CD4-positive, alpha-beta T cell treated with Interleukin-15 for 1 hour (primary cell): ENCODE measurements at regions not wholly inside any gene's neighbourhood (a gene's known extent, or its start where the extent isn't known, plus 50 kb on each side); places are given as distances from the start of the nearest gene placed in this dataset.

Source experiments
- DNase-seq: peaks from one replicate; pipeline ENCODE4 v3.0.0-alpha.2; 2020

DNA sequence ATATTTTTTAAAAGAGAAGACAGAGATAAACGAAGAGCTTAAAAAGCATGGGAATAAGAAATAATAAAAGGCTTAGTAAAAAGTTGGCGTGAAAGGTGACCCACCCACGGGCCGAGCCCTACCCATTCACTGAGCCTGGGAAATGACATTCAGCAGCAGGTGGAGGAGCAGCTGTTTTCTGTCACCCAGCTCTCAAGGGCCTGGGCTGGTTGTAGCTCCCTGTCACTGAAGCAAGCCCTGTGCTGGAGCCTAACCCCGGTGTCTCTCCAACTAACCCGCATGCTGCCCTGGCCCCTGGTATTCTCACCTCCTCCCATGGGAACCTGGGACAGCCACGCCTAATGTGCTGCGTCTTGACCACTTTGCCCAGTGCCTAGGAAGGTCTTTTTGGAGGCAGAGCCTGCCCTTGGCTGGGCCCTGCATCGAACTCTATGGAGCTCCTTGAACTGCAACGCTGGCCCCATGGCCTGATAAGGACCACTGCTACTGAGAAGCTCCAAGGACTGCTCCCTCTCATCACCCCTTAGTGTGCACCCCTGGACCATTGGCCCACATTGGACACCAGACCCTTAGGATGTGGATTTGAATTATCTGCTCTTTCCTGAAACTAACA lies 68.8 kb upstream of the IYD start:
- DNase-seq, result no peak

DNA sequence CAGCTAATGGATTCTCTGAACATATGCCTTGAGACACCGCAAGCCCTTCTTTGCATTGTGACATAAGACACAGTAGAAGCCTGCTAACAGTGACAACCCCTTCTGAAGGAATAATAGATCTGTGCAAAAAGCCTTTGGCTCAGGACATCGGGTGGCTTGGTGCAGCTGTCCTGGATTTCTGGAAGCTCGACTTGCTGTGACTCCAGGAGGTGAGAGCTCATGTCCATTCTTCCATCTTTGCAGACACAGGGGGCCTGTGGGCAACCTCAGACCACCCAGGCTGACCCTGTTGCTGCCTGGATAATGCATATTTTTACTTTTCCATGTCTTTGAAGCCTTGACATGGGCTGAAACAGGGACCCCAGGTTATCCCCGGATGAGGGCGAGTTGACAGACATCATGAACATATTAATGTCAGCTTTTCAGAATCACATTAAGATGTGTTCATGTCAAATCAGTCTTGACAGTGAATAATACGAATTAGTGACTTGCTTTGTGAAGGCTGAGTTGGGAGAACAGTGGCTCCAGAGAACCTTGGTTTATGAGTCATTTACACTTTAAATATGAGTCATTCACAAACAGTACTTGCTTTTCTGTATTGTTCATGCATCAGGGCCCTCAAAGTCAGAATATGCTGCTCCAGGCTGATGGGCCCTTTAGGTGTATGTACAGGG lies 66.8 kb upstream of the IYD start:
- no peak for DNase-seq

DNA sequence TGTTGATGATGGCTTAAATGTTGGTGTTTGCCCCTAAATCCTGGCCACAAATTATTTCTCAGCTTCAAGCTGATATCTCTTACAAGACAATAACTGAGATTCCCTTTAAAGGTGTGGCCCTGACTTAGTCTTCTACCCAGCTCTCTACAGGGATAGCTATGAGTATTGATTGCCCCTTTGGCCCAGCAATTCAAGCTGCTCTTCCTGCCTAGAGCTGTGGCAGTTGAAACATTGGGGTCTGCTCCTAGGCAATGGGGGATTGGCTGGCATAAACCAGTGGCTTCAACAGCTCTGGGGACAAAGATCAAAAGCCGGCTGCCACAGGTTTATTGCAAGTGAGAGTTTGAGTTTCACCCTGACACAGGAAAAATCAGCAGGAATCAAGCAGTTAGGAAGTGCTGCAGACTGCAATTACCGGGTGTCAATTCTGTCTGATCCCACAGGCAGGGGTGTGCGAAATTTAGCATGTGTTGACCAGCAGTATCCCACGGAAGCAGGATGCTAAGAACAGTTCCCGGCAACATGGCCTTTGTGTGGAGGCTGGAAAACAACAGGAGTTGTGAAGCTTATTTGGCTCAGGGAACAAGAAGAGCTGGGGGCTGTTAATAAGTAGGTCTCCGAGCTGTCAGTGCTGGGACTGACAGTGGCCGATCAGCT lies 66.2 kb upstream of the IYD start:
- no peak for DNase-seq

DNA sequence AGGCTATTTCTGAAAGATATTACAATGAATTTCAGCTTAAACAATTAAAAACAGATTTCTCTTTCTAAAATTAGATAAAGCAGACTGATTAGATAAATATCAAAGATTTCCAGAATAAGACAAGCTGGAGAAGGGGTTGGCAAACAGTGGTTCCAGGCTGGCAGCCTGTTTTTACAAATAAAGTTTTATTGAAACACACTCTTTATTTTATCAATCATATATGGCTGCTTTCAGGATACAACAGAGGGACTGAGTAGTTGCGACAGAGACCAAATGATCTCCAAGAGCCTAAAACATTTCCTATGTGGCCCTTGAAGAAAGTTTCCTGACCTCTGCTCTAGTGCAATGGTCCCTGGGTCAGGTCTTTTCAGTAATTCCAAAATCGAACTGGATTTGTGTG lies 65.6 kb upstream of the IYD start:
- no peak for DNase-seq

- DNase-seq, result no peak
Measured at GRCh38 chr6:150304429-150304828, 64.4 kb upstream of the IYD start.

DNA sequence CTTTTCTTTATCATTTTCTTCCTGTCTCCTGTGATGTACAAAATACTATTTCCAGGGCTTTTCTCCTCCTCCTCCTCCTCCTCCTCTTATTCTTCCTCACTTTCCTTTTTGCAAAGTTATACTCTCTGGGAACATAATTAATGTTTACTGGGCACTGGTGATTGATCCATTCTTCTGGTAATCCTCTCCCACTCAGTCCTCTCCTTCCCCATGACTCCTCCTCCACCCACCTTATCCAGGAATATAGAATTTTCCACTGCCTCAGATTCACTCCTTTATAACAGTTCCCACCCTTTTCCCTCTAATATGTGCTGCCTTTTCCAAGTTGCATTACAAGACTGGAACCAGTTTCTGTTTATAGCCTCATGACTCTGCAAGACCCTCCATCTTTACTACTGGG lies 62.5 kb upstream of the IYD start:
- DNase-seq, result no peak

DNA sequence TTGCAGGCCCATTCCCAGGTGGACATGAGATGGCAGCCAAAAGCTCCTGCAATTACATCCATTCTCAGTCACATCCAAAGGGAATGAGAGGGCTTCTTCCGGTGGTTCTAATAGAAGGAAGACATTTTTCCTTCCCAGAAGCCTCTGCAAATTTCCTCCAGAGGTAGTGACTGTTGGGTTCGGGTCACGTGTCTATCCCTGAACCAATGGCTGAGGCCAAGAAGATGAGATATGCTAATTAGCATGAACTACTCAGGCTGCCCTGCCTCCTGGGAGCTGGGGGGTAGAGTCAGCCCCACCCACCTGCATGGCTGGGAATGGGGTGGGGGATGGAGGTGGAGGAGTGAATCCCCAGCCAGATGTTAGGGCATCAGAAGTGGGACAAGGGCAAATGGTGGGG lies 61.3 kb upstream of the IYD start:
- no peak for DNase-seq

DNA sequence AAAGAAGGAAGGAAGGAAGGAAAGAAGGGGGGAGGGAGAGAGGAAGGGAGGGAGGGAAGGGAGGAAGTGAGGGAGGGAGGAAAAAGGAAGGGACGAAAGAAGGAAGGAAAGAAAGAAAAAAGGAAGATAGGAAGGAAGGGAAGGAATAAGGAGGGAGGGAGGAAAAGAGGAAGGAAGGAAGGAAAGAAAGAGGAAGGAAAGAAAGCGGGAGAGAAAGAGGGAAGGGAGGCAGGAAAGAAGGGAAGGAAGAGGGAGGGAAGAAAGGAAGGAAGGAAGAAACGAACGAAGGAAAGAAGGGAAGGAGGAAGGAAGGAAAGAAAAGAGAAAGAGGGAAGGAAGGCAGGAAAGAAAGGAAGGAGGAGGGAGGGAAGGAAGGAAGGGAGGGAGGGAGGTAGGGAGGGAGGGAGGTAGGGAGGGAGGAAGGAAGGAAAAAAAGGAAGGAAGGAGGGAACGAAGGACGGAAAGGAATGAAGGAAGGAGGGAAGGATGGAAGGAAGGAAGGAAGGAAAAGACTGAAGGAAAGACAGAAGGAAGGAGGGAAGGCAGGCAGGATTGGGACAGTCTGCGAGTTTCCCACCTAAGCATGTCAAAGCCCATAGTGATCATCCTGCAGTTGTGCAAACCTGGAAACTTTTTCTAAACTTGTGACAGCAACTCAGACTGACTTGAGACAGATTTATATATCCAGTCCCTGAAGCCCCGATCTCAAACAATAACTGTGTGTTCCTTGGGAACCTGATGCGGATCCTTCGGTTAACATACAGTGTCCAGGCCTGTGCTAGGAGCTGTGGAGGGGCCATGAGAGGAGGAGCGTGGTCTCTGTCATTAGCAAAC lies 59.8 kb upstream of the IYD start:
- no peak for DNase-seq

- no peak for DNase-seq
Measured at GRCh38 chr6:150310539-150310938, 58.3 kb upstream of the IYD start.

- DNase-seq, result peak; percentile 34
Measured at GRCh38 chr6:150311149-150311944, 57.5 kb upstream of the IYD start.

GRCh38 chr6:150312395-150312794 lies 56.4 kb upstream of the IYD start:
- DNase-seq, result no peak

DNA sequence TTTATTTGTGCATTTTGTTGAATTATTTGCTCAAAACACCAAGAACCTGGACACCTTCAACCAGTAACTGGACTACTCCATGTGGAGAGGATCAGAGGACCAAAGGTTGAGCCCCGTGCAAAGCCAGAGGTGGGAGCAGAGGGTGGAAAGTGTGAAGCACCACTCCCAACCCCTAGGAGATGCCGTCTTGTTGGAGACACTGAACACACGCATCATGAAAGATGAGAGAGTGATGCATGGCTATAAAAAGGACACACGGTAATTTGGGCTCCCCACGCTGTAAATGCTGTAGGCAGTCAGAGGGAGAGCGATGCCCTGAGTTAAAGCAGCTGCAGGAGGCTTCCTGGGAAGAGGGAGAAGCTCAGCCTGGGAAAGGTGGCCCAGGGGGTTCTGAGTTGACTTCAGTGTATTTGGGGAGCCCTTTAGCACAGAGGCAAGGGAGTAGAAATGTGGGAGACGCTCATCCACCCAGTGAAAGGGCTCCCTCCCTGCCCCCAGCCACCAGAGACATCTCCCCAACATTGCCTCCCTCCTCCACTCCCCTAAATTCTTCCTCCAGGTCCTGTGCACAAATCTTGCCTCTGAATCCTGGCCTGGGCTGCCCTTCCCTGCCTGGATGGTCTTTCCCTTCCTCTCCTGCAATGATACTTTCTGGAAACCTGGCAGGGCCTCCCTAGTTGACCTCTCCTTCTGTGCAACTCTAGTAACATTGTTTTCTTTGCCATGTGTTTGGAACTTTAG lies 55.8 kb upstream of the IYD start:
- DNase-seq, result no peak

GRCh38 chr6:150313781-150314180 lies 55.0 kb upstream of the IYD start:
- DNase-seq, result no peak

- DNase-seq, result no peak
Measured at GRCh38 chr6:150314230-150315188, 54.3 kb upstream of the IYD start.

DNA sequence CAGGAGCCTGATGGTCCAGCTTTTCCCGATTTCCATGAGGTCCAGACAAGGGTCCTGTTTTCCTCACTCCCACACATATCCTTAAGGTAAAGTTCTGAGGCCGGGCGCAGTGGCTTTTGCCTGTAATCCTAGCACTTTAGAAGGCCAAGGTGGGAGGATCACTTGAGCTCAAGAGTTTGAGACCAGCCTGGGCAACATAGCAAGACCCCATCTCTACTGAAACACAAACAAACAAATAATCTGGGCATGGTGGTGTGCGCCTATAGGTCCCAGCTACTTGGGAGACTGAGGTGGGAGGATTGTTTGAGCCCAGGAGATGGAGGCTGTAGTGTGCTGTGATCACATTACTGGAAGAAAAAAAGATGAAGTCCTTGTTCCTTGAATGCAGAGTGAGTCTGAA lies 53.2 kb upstream of the IYD start:
- DNase-seq, result no peak

GRCh38 chr6:150316936-150317335 lies 51.9 kb upstream of the IYD start:
- DNase-seq, result no peak
